Astrocyte of the spinal cord (primary cell): ENCODE measurements at regions not wholly inside any gene's neighbourhood (a gene's known extent, or its start where the extent isn't known, plus 50 kb on each side); places are given as distances from the start of the nearest gene placed in this dataset.

Experiments
- DNase-seq: peaks from one replicate; pipeline ENCODE4 v3.0.0; 2011; ENCODE audit warnings: low read depth, low spot score
- H3K4me3 ChIP-seq: 2 replicates; pipeline ENCODE4 v1.5.1; 2011; ENCODE audit warnings: low read depth, mild to moderate bottlenecking, low read length, moderate library complexity
- CTCF ChIP-seq: IDR thresholded peaks from 2 replicates; pipeline ENCODE4 v1.5.1; 2012; ENCODE audit warnings: low read depth, mild to moderate bottlenecking, low read length, inconsistent platforms
- in situ Hi-C: cut with HindIII; loops from 2 replicates; pipeline ENCODE4 v1.10.0; 2017; ENCODE audit warnings: low sequenced_read_pairs

- H3K4me3 ChIP-seq: no peak overlapping the region
- peak; percentile 72 for DNase-seq
- in situ Hi-C loops: no loop called here
- no peak for TF ChIP-seq CTCF
These were observed 88.9 kb upstream of the COL11A1 start for GRCh38 chr1:103197216-103197615.

GRCh38 chr1:103194984-103195383, 86.7 kb upstream of the COL11A1 start:
- no peak for TF ChIP-seq CTCF
- DNase-seq: no peak
- in situ Hi-C loops: no loop called here
- H3K4me3 ChIP-seq: no peak overlapping the region

- TF ChIP-seq CTCF: no peak
- H3K4me3 ChIP-seq: no peak overlapping the region
- DNase-seq: peak; percentile 28
- in situ Hi-C loops: no loop called here
These were observed 85.7 kb upstream of the COL11A1 start for GRCh38 chr1:103194060-103194459.

GRCh38 chr1:103191327-103191726, 83.0 kb upstream of the COL11A1 start:
- no peak overlapping the region for H3K4me3 ChIP-seq
- in situ Hi-C loops: no loop called here
- no peak for TF ChIP-seq CTCF
- no peak for DNase-seq

GRCh38 chr1:103190766-103191165, 82.4 kb upstream of the COL11A1 start:
- DNase-seq: no peak
- no peak for TF ChIP-seq CTCF
- in situ Hi-C loops: no loop called here
- no peak overlapping the region for H3K4me3 ChIP-seq

GRCh38 chr1:103187673-103188072, 79.4 kb upstream of the COL11A1 start:
- in situ Hi-C loops: no loop called here
- H3K4me3 ChIP-seq: no peak overlapping the region
- TF ChIP-seq CTCF: no peak
- no peak for DNase-seq

GRCh38 chr1:103180660-103181059, 72.3 kb upstream of the COL11A1 start:
- TF ChIP-seq CTCF: no peak
- H3K4me3 ChIP-seq: no peak overlapping the region
- in situ Hi-C loops: no loop called here
- DNase-seq: peak; percentile 71
